ENCODE measurements at regions not wholly inside any gene's neighbourhood (a gene's known extent, or its start where the extent isn't known, plus 50 kb on each side); places are given as distances from the start of the nearest gene placed in this dataset.

GRCh38 chr14:28936601-28937000 lies 170.0 kb downstream of the FOXG1 start:
- TF ChIP-seq CTCF (IDR thresholded peaks at IDR 0.05) (no peak), POLR2A (IDR thresholded peaks at IDR 0.05) (no peak)
